HG03558 (cell line): ENCODE measurements at regions not wholly inside any gene's neighbourhood (a gene's known extent, or its start where the extent isn't known, plus 50 kb on each side); places are given as distances from the start of the nearest gene placed in this dataset.

Experiments used
- ATAC-seq: cut with Tn5 transposase; IDR thresholded peaks from one replicate; pipeline ENCODE4 v1.9.1; 2021; ENCODE audit warnings: moderate number of reproducible peaks; ENCODE audit not compliant: unreplicated experiment; ENCODE audit errors: extremely low read depth

DNA sequence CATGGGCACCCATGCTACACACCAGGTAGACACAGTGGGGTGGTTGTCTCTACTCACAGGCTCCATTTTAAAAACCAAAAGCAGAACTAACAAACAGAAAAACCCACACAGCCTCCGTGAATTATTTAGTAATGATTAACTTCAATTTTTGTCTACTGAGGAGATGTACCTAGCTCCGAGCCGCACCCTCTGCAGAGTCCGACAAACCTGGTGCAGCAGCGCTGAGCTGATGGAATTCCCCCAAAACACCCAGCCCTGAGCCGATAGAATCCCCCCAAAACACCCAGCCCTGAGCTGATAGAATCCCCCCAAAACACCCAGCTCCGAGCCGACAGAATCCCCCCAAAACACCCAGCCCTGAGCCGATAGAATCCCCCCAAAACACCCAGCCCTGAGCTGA lies 927.0 kb downstream of the BRD1 start:
- ATAC-seq, result no peak

DNA sequence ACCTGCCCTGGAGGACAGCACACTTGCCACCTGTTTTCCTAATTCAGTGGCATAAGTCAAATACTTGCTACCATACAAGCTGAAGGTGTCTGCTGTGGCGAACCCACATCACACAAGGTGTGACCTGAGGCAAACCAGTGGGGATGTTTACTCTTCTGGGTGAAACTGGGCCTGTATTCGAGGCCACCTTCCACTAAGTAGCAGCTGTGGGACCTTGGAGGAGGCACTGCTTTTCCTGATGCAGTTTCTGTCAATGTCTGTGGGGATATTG lies 927.4 kb downstream of the BRD1 start:
- ATAC-seq, result no peak

DNA sequence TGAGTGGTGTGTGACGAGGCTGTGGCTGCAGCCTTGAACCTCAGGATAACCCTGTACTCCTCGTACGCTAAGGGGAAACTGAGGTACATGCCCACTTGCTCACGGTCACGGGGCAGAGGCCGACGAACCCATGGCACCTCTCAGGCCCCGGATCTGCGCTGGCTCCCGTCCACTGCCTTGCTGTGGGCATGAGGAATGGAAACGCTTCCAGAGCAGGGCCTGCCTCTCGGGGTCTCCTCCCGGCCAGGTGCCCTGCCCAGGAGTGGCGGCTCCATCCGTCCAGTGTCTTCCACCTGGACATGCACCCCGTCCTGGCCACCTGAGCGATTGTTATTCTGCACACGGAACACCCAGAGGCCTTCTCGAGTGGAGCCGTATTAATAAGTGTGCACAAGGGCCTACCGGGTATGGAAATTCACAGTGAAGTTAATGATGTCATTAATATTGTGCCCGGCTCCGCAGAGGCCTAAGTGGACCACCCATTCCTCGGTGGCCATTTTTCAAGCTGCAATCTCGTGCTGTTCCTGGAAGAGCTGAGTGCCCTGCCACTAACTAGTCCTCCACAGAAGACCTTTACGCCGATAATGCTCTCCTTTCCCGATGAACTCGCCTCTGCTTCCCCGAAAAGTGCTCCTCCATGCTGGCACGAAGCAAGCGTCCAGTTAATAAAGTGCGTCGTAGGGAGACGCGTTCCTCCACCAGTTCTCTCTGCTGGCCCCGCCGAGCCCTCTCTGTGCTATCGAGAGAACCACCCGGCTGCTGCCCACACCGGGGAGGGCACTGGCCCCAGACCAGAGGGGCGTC lies 927.9 kb downstream of the BRD1 start:
- ATAC-seq, result no peak

DNA sequence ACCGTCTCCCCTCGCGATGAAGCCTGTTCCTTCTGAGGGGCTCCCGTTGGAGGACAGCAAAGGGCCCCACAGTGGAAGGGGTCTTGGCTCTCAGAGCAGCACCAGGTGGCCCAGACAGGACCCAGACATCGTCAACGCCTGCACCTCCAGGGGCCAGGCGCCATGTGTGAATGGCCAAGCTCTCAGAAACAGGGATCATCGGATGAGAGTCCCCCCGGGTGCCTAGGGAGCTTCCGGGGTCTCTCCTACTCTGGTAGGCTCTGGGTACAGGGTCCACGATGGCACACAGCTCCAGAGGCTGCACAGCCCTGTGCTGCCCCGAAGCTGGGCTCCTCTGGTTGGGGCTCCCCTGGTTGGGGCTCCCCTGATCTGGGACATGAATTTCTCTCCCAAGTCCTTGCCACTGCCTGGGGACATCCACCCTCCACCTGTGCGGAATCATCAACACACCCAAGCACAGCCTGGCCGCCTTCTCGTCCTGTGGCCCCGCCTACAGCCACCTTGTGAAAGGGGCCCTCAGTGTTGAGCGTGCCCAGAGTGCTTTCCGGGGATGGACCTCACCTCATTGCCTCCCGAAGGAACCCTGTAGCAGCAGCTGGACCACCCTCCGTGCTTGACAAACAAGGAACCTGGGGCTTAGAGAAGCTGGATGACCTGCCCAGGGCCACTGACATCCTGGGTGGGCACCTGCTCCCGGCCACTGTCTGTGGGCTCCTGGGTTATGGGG lies 929.0 kb downstream of the BRD1 start:
- ATAC-seq, result no peak

DNA sequence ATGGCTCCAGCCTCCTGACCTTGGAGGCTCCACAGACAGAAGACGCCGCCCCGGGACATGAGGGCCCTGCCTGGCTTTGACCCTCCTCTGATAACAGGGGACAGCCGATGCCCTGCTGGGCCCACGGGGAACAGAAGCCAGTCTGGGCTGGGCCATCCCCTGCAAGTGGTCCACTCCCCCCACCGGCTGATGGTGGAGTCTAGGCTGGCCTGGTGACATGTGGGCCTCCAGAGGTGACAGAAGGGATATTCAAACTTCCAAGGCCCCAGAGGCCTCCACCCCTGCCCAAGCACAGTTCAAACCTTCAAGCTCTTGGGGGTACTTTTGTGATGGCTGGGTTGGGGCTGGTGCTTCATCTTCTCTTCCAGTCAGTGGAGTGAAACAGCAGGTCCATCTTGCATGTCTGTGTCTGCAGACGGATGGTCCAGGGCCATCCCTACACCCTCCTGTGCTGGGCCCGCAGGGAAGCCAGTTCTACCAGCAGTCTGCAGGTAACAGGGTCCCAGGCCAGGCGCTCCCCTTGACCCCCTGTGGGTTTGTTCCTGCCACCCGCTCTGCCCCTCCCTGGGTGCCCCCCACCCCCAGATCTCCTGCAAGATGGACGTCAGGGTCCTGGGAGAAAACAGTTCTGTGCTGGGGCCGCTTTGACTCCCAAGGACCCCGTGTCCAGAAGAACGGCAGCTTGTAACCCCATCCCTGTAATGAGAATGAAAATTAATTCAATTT lies 929.9 kb downstream of the BRD1 start:
- ATAC-seq, result no peak

DNA sequence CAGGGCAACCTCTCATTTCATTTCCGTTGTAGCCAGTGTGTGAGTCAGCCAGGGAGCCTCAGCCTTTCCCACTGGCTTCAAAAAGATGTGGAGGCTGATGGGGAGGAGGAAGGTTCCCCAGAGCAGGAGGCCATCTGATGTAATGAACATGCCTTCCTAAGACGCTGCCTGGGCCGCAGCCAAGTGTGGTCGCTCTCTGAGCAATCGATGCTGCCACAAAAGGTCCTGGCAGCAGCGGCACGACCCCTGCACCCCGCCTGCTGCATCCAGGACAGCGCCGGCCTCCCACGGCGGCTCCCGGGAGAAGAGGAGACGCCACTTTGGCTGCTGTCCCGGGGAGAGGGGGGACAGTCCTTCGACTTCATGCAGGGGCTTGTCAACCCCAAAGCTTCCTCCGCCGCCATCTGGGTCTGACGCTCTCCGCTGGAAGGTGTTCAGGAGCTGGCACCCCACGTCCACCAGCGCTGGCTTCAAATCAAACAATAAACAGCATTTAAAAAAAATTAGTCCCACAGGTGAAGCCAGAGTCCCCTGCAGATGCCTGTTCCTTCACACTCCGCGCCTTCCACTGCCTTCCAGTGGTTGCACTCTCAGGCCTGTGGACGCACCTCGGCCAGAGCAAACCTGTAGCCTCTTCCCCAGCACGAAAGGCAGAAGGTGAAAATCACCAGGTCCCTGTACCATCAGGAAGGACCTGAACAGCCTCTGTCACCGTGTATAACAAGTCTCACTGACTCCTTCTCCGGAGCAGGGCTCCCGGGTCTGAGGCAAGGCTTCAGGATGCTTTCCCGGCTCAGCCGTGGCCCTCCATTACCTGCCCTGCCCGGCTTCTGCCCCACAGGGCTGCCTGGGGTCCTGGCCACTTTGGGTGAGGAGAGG lies 930.7 kb downstream of the BRD1 start:
- no peak for ATAC-seq

DNA sequence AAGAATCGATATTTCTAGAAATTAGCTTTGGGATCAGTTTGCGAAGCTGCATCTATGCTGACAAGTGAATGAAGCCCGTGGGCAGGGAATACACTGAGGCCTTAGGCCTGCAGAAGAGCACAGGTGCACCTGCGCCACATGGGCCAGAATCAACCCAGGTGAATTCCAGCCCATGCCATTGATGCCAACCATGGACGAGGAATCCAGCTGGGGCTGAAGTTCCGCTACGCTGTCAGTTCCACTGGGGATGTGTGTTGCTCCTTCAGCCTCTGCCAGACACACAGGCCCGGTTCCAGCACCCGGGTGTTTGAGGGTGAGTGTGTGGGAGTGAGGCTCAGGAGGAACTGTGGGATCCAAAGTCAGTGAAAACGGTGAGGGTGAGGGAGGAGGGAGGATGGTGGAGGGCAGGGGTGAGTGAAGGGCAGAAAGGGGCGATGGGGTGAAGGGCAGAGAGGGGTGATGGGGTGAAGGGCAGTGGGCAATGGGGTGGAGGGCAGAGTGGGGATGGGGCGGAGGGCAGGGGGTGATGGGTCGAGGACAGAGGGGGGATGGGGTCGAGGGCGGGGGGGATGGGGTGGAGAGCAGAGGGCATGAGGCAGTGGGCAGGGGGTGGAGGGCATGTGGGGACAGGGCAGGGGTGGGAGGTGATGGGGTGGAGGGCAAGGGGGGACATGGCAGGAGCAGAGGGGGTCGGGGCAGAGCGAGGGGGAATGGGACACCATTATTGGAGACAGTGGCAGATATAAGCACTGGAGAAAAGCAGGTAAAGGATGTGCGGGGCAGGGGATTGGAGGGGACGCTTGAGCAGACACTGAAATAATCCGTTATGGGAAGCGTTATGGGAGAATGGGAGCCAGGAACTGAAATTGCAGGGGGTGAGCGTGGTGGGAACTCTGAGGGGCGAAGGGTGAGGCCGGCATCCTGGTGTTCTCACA lies 931.6 kb downstream of the BRD1 start:
- no peak for ATAC-seq

DNA sequence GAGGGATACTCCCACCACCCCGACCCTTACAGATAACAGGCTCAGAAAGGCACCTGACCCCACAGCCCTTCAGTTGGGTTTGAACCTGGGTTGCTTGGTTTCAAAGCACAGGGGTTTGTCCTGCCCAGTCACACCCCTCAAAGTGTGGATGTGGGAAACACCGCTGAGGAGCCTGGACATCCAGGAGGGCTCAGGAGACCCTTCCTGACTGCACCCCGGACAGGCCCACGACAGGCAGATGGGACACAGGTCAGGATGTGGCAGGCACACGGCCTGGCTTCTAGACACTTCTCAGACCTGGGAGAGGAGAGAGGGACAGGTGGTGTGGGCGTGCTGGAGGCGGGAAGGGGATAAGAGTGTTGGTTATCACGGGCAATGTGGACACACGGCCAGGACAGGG lies 932.3 kb downstream of the BRD1 start:
- ATAC-seq, result no peak

DNA sequence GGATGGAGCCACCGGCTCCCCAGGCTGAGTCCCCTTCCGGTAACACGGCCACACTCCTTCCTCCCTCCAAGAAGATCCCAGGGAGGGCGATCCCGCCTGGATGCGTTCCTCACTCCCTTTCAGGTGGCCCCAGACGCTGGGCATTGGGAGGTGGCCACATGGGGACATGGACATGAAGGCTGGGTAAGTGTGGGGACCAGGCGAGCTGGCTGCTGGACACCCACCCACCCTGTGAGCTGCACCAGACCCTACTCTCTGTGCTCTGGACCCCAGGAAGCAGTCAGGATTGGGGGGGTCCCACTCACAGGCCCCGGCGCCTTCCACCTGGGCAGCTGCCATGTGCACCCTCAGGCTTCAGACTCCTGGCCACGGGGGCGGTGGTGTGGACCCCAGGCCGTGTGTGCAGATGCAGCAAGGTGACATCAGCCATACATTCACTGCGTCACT lies 932.8 kb downstream of the BRD1 start:
- no peak for ATAC-seq

DNA sequence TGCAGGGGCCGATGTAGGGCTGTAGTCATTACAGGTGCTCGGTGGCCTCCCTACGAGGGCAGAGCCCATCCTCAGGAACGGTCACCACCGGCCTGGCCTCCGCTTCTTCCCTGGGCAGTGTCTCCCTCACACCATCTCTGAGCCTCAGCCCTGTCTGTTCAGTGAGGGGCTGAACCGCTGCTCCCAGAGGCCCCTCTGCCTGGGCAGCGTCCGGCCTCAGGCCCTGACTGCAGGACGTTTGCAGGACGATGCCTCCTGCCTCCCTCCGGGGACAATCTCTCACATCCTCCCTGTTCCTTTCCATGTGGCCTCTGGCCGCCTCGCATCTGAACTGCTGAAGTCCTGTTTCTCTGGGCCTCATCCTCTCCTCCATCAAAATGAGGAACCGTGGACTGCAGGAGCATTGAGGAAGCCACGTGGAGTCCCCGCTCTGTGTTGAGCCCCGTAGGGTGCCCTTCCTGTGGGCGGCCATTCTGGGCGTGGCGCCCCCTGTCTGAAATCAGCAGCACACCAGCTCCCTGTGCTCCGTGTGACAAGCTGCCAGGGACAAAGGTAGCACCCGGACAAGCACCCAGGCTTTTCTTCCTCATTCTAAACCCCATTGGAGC lies 933.5 kb downstream of the BRD1 start:
- ATAC-seq, result no peak

DNA sequence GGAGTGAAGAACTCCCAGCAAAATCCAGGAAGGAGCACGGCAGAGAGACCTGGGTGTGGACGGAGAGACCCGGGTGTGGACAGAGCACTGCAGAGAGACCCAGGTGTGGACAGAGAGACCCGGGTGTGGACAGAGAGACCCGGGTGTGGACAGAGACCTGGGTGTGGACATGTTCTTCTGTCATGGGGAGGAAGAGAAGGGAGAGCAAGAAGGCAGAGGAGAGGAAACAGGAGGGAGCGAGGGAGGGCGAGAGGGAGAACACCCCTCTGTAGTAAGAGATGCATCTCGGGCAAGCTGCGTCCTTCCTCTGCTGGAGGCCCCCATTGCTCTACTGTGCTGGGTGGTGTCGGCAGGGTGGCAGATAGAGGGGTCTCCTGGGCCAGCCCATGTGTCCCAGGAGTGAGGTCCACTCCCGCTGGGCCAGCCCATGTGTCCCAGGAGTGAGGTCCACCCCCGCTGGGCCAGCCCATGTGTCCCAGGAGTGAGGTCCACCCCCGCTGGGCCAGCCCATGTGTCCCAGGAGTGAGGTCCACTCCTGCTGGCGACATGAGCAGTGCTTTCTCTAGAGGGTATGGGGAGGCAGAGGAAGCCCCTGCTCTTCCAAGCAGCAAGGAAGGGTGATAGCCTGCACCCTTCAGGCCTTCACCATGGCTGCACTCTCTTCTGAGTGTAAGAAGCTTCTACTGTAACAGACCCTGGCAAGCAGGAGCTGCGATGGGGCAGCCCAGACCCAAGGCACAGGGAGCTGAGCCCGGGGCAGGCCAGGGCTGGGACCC lies 934.2 kb downstream of the BRD1 start:
- no peak for ATAC-seq

DNA sequence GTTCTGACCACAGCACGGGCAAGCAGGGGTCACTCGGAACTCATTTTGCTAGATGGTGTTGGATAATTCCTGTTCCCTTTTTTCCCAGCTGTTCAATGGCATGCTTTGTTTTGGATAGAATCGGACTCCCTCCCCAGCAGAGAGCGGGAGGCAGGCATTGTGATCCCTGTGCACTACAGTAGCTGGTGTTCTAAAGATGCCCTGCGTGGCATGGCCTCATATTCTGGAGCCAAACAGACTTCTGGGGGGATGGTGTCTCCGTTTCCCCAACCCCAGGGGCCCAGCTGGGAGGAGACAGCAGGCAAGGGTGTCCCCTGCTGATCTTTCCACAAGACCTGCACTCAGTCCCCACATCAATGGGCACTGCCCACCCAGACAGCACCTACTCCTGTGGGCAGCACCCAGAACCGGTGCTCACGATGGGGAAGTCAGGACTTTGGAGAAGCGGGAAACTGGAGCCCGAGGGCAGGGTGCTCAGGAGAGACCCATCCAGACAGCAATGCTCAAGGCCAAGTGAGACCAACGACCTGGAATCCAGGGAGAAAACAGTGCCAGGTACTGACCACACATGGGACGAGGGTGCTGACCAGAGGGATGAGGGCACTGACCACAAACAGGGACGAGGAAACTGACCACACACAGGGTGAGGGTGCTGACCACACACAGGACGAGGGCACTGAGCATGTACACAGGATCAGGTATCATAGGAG lies 934.9 kb downstream of the BRD1 start:
- no peak for ATAC-seq

DNA sequence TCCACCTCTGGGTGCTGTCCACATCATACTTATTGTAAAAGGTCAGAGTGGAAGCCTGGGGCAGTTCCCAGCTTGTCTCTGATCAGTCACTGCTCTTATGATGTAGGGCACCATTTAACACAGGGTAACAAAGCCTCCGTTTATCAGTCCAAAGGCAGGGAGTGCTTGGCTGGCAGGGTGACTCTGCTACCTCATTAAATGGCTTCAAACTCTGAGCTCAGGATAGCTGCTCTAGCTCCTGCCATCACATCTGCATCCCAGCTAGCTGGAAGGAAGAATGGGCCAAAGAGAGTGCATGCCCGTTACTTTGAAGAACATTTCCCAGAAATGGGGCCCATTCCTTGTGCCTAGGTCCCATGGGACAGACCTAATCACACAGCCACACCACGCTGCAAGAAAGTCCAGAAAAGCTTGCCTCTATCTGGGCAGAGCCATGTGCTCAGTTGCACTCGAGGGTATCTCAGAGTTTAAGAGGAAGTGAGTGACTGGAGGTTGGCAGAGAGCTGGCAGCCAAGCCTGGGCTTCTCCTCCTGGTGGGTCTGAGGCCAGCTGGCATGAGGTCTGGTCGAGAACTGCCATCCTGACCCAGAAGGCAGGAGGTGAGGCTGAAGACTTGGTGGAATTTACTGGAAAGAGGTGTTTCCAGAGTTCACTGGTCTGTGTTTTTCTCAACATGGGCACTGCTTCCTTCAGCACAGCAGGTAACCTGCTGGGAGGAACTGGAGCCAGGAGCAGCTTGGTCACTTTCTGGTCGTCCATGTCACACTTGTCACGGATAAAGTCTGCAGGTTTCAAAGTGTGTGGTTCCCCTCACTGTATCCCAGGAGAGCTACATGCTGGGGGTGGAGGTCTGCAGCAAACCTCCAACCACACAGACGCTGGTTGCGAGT lies 935.7 kb downstream of the BRD1 start:
- ATAC-seq, result no peak

DNA sequence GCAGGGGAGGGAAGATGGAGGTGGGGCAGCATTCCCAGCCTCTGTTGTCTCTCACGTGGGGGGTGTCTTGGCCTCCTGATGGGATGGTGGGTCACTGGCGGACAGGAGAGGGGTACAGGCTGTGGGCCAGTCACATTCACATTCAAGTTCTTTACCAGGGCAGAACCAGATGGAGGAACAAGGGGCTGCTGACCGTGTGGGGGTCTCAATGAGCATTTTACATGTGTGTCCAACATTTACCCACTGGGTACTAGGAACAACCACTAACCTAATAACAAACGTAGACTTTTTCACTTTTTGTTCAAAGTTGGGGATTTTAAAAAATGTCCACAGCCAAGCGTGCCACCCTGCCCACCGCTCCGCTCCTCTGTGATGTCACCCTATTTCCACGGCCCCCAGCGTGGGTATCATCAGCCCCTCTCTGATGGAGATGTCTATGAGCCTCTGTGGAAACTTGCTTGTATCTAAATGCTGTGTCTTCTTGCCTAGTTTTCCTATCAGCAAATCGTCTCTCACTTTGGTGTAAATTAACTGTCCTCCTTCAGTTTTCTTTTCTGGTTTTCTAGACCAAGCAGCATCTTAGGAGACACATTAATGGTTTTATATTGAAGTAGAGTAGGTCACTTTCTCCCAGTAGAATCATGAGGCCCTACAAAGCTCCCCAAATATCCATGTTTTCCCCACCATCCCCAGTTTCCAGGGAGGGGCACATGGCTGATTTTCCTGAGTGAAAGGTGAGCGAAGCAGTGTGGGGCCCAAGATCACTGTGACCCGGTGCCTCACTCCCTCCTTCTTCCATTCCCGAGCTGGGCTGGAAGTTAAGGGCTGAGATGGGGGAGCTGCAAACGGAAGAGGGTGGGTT lies 936.7 kb downstream of the BRD1 start:
- ATAC-seq, result no peak

DNA sequence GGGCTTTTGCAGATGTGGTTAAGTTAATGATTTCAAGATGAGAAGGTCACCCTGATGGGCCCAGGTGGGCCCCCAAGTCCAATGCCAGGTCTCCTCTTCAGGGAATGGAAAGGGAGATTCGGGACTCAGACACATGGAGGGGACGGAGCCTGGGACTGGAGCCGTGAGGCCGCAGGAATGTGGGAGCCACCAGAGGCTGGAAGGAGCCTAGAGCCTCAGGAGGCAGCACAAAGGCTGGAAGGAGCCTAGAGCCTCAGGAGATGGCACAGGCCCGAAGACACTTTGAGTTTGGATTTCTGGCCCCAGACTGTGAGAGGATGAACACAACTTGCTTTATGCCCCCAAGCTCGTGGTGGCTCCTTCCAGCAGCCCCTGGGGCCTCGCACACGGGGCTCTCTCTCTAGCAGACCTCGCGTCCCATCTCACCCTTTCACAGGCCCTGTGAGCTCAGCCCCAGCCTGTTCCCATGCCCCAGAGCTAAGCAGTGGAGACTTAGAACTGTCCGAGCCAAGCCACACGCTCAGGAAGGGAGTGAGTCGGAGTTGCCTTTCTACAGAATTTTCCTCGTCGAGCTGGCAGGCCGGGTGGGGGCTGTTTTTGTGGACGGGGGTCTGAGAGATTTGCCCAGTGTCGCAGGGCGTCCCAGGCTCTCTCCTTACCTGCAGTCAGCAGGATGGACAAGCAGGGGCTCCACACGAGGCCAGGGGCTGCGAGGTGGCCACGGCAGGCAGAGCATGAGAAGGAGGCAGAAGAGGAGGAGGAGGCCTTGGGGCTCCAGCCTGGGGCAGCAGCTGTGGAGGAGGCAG lies 937.6 kb downstream of the BRD1 start:
- ATAC-seq, result no peak
